HL-60 (cell line): ENCODE measurements at regions not wholly inside any gene's neighbourhood (a gene's known extent, or its start where the extent isn't known, plus 50 kb on each side); places are given as distances from the start of the nearest gene placed in this dataset.

Source experiments
- DNase-seq, 2 experiments: peaks; one replicate each; pipeline ENCODE4 v3.0.0-alpha.2; 2010 to 2020; ENCODE audit warnings: low read depth in 1 of 2, low spot score in 1 of 2
- H3K27ac ChIP-seq: fragments of 250-450 bp; sonication (Bioruptor Pico); replicated peaks from 2 replicates; pipeline ENCODE4 v1.5.1; 2020; ENCODE audit warnings: mild to moderate bottlenecking, moderate library complexity
- H3K27me3 ChIP-seq: fragments of 250-450 bp; sonication (Bioruptor Pico); 2 replicates; pipeline ENCODE4 v1.5.1; 2021; ENCODE audit warnings: mild to moderate bottlenecking, moderate library complexity; ENCODE audit not compliant: insufficient read depth, poor library complexity, severe bottlenecking
- H3K4me3 ChIP-seq: replicated peaks from 2 replicates; pipeline ENCODE4 v1.5.1; 2011; ENCODE audit warnings: mild to moderate bottlenecking, control low read depth, low read length; ENCODE audit not compliant: insufficient read depth
- GABPA ChIP-seq: IDR thresholded peaks from 2 replicates; pipeline ENCODE4 v1.6.1; 2012; ENCODE audit warnings: low read depth
- POLR2AphosphoS5 ChIP-seq: IDR thresholded peaks from 2 replicates; pipeline ENCODE4 v1.6.1; 2012; ENCODE audit warnings: low read depth
- SPI1 ChIP-seq: IDR thresholded peaks from 2 replicates; pipeline ENCODE4 v1.6.1; 2012; ENCODE audit warnings: low read depth, mild to moderate bottlenecking, borderline replicate concordance
- TF ChIP-seq, protein P1 (sequence below): IDR thresholded peaks from 2 replicates; pipeline ENCODE4 v1.6.1; 2012; ENCODE audit warnings: low read depth; ENCODE audit not compliant: insufficient replicate concordance
- TF ChIP-seq, protein P2 (sequence below): IDR thresholded peaks from one replicate; pipeline ENCODE4 v1.5.1; 2011; ENCODE audit warnings: low read length, control low read depth, inconsistent platforms; ENCODE audit not compliant: insufficient read depth

DNA sequence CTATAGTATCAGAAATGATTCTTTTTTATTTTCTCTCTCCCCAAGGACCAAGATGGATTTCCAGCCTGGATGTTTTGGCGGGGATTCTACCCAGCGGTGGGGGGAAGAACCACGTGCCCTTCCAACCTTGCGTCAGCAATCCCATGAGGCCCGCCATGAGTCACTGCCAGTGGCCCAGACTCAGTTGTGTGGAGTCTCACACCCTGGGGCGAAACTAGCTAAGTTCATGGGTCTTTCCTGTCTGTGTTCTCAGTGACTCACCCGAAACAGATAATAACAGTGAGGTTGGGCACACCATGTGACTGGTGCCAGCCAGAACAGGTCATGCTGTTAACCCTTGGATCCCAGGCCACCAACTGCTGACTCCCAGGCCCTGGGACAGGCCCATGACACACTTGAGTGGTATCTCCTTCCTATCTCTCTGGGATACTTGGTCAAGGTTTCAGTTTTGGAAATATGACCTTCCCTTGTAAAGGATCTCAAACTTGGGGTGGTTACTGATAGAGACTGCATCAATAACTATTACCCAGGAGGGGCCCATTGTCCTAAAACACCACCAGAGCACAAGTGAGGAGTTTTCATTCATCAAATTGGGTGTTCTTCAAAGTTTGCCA is 98.0 kb upstream of the DUSP10 start:
- TF ChIP-seq POLR2AphosphoS5 = no peak
- no peak for TF ChIP-seq SPI1
- TF ChIP-seq, protein P1, sequence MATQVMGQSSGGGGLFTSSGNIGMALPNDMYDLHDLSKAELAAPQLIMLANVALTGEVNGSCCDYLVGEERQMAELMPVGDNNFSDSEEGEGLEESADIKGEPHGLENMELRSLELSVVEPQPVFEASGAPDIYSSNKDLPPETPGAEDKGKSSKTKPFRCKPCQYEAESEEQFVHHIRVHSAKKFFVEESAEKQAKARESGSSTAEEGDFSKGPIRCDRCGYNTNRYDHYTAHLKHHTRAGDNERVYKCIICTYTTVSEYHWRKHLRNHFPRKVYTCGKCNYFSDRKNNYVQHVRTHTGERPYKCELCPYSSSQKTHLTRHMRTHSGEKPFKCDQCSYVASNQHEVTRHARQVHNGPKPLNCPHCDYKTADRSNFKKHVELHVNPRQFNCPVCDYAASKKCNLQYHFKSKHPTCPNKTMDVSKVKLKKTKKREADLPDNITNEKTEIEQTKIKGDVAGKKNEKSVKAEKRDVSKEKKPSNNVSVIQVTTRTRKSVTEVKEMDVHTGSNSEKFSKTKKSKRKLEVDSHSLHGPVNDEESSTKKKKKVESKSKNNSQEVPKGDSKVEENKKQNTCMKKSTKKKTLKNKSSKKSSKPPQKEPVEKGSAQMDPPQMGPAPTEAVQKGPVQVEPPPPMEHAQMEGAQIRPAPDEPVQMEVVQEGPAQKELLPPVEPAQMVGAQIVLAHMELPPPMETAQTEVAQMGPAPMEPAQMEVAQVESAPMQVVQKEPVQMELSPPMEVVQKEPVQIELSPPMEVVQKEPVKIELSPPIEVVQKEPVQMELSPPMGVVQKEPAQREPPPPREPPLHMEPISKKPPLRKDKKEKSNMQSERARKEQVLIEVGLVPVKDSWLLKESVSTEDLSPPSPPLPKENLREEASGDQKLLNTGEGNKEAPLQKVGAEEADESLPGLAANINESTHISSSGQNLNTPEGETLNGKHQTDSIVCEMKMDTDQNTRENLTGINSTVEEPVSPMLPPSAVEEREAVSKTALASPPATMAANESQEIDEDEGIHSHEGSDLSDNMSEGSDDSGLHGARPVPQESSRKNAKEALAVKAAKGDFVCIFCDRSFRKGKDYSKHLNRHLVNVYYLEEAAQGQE = no peak
- no peak for TF ChIP-seq GABPA
- TF ChIP-seq, protein P2, sequence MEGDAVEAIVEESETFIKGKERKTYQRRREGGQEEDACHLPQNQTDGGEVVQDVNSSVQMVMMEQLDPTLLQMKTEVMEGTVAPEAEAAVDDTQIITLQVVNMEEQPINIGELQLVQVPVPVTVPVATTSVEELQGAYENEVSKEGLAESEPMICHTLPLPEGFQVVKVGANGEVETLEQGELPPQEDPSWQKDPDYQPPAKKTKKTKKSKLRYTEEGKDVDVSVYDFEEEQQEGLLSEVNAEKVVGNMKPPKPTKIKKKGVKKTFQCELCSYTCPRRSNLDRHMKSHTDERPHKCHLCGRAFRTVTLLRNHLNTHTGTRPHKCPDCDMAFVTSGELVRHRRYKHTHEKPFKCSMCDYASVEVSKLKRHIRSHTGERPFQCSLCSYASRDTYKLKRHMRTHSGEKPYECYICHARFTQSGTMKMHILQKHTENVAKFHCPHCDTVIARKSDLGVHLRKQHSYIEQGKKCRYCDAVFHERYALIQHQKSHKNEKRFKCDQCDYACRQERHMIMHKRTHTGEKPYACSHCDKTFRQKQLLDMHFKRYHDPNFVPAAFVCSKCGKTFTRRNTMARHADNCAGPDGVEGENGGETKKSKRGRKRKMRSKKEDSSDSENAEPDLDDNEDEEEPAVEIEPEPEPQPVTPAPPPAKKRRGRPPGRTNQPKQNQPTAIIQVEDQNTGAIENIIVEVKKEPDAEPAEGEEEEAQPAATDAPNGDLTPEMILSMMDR = no peak
- no peak for DNase-seq
- H3K4me3 ChIP-seq = no peak overlapping the region
- no peaks in the 10 kb centered on the region for H3K27me3 ChIP-seq
- H3K27ac ChIP-seq = no peak overlapping the region

DNA sequence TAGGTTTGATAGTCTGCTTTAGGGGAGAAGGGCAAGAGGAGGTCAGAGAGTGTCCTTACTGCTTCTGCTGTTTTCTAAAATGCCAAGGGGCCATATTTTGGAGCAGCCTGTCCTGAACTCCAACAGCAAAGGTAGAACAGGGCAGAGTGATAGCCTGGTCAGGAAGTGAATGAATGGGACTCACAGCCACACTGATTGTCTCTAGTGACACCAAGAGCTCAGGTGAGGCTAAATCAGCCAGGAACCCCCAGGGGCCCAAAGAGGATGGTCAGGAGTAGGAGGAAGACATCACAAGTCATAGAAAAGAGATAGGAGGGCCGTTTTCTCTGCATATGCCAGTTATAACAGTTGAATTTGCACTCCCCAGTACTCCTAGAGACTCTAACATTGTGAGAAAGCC is 97.4 kb upstream of the DUSP10 start:
- Histone ChIP-seq H3K27ac (no peak overlapping the region), H3K27me3 (no peaks in the 10 kb centered on the region), H3K4me3 (no peak overlapping the region)
- no peak for TF ChIP-seq SPI1
- TF ChIP-seq, protein P2 = no peak
- TF ChIP-seq GABPA = no peak
- TF ChIP-seq, protein P1 = no peak
- no peak for TF ChIP-seq POLR2AphosphoS5
- DNase-seq = no peak

DNA sequence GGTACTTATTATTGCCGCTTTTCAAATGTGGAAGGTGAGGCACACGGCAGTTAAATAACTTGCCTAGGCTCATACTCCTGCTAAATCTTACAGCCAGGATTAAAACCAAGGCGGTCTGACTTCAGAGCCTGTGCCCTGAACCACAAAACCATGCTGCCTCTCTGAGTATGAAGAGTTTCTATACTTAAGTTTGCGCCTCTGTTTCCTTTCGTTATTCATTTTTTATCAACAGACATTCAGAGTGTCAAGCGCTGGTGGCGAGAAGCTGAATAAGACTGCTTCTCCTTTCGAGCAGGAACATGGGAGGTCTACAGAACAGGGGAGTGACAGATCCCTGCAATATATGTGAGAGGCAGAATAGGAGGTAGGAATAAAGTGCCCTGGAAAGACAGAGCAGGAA is 96.0 kb upstream of the DUSP10 start:
- no peak for TF ChIP-seq SPI1
- TF ChIP-seq, protein P1 = no peak
- TF ChIP-seq POLR2AphosphoS5 = no peak
- TF ChIP-seq, protein P2 = no peak
- no peak for TF ChIP-seq GABPA
- H3K27ac ChIP-seq = no peak overlapping the region
- H3K27me3 ChIP-seq = no peaks in the 10 kb centered on the region
- H3K4me3 ChIP-seq = no peak overlapping the region
- DNase-seq = no peak
